ENCODE measurements at regions not wholly inside any gene's neighbourhood (a gene's known extent, or its start where the extent isn't known, plus 50 kb on each side); places are given as distances from the start of the nearest gene placed in this dataset.
A peak's percentile ranks its signal among the peaks of the same experiment; 100 is the strongest.

GRCh38 chr9:118515947-118516346 lies 811.7 kb downstream of the TLR4 start:
- no peak overlapping the region for H3K9ac ChIP-seq (ENCODE audit: low read length in 3 of 3)
- H3K9me3 ChIP-seq (ENCODE audit: control insufficient read depth in 2 of 3, insufficient read depth in 1 of 3, low read length in 3 of 3) = no peaks in the 10 kb centered on the region
- H3K27ac ChIP-seq (ENCODE audit: low read depth in 2 of 2, low read length in 2 of 2) = no peak overlapping the region
- DNase-seq (no peak), FAIRE-seq (no peak)
- no peak overlapping the region for H3K4me3 ChIP-seq (ENCODE audit: low read length in 3 of 3)
- no peak for TF ChIP-seq CTCF (IDR thresholded peaks at IDR 0.05; ENCODE audit: borderline replicate concordance, extremely low read depth, insufficient read depth)
- intact Hi-C loops (cut with DNase I) = no loop called here
- H3K27me3 ChIP-seq (ENCODE audit: control insufficient read depth, insufficient read depth, low read length) = no peaks in the 10 kb centered on the region
- no peaks in the 10 kb centered on the region for H3K4me1 ChIP-seq (ENCODE audit: control insufficient read depth in 2 of 3, insufficient read depth in 2 of 3, low read depth in 1 of 3, low read length in 3 of 3)
- no peaks in the 10 kb centered on the region for H3K36me3 ChIP-seq (ENCODE audit: control insufficient read depth in 2 of 3, insufficient read depth in 3 of 3, low read length in 3 of 3)

GRCh38 chr9:118521261-118521660 lies 817.1 kb downstream of the TLR4 start:
- H3K27me3 ChIP-seq (ENCODE audit: control insufficient read depth, insufficient read depth, low read length) = no peaks in the 10 kb centered on the region
- no peak overlapping the region for H3K4me3 ChIP-seq (ENCODE audit: low read length in 3 of 3)
- no peaks in the 10 kb centered on the region for H3K36me3 ChIP-seq (ENCODE audit: control insufficient read depth in 2 of 3, insufficient read depth in 3 of 3, low read length in 3 of 3)
- no peak overlapping the region for H3K27ac ChIP-seq (ENCODE audit: low read depth in 2 of 2, low read length in 2 of 2)
- FAIRE-seq = no peak
- TF ChIP-seq CTCF (IDR thresholded peaks at IDR 0.05; ENCODE audit: borderline replicate concordance, extremely low read depth, insufficient read depth) = no peak
- no peak for DNase-seq
- intact Hi-C loops (cut with DNase I) = no loop called here
- H3K9me3 ChIP-seq (ENCODE audit: control insufficient read depth in 2 of 3, insufficient read depth in 1 of 3, low read length in 3 of 3) = no peaks in the 10 kb centered on the region
- H3K9ac ChIP-seq (ENCODE audit: low read length in 3 of 3) = no peak overlapping the region
- H3K4me1 ChIP-seq (ENCODE audit: control insufficient read depth in 2 of 3, insufficient read depth in 2 of 3, low read depth in 1 of 3, low read length in 3 of 3) = no peaks in the 10 kb centered on the region

GRCh38 chr9:118522093-118523028 lies 818.2 kb downstream of the TLR4 start:
- DNase-seq (peak; percentile 49 to 75 (median 61)), FAIRE-seq (no peak)
- no peak overlapping the region for H3K4me3 ChIP-seq (ENCODE audit: low read length in 3 of 3)
- H3K4me1 ChIP-seq (ENCODE audit: control insufficient read depth in 2 of 3, insufficient read depth in 2 of 3, low read depth in 1 of 3, low read length in 3 of 3) = no peaks in the 10 kb centered on the region
- intact Hi-C loops (cut with DNase I) = no loop called here
- no peaks in the 10 kb centered on the region for H3K27me3 ChIP-seq (ENCODE audit: control insufficient read depth, insufficient read depth, low read length)
- H3K27ac ChIP-seq (ENCODE audit: low read depth in 2 of 2, low read length in 2 of 2) = no peak overlapping the region
- H3K9ac ChIP-seq (ENCODE audit: low read length in 3 of 3) = no peak overlapping the region
- no peaks in the 10 kb centered on the region for H3K9me3 ChIP-seq (ENCODE audit: control insufficient read depth in 2 of 3, insufficient read depth in 1 of 3, low read length in 3 of 3)
- peak; percentile 63 for TF ChIP-seq CTCF (IDR thresholded peaks at IDR 0.05; ENCODE audit: borderline replicate concordance, extremely low read depth, insufficient read depth)
- no peaks in the 10 kb centered on the region for H3K36me3 ChIP-seq (ENCODE audit: control insufficient read depth in 2 of 3, insufficient read depth in 3 of 3, low read length in 3 of 3)
